Epidermal melanocyte (primary cell): ENCODE measurements at regions not wholly inside any gene's neighbourhood (a gene's known extent, or its start where the extent isn't known, plus 50 kb on each side); places are given as distances from the start of the nearest gene placed in this dataset.
A peak's percentile ranks its signal among the peaks of the same experiment; 100 is the strongest.
"Not testable (repeated sequence)": the region's sequence is repeated elsewhere in the genome, so short reads cannot be mapped to it uniquely, and the experiment has no call there.

Source experiments
- DNase-seq: peaks from one replicate; pipeline ENCODE4 v3.0.0; 2011; ENCODE audit warnings: low spot score; ENCODE audit not compliant: insufficient read length

DNA sequence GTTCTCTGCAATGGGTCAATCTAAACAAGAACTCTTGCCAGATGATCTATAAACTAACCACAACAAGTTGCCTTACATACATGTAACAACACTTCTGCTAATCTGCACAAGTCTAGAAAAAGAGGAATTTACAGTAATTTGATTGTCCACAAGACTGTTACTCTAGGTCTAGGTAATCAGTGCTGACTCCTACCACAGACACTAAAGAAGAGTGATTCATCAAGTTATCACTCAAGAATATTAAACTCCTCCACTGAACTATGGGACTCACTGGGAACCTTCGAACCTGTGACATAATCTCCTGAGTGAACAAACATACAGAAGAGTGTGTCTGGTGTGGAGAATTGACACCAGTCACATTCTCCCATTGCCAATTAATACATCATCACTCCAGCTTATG, 138.3 kb downstream of the ANXA2 start:
- DNase-seq = no peak

DNA sequence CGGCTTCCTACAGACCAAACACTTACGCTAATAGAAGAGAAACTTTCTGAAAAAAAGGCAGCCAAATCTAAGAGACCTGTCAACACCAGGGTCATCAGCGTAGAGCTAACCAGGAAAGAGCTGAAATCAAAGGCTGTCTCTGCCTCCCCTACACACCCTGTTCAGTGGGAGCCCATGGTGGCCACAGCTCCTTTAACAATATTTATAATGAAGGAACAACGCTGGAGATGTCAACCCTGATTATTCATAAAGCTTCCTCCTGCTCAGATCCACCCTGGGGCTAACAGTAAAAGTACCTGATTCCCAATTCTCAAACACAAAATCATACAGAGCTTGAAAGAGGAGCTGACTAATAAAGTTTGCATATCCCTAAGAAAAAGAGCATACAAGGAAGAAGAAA, 133.7 kb downstream of the ANXA2 start:
- no peak for DNase-seq

DNA sequence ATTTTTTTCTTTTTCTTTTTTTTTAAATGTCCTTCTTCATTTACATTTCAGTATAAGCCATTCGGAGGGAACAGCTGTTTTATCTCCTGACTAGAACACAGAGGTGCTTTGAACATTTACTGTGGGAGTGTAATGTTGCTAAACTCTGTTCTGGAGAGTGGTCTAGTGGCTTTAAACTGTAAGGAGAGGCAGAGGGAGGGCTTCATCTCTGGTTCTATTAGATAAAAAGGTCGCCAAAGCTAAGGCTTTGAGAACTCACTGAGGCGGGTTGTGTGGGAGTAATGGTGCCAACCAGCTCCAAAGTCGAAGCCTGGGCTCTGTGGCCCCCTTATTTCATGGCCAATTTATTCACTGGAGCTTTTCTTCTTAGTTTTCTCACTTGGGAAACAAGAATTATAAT, 133.2 kb downstream of the ANXA2 start:
- DNase-seq = no peak

DNA sequence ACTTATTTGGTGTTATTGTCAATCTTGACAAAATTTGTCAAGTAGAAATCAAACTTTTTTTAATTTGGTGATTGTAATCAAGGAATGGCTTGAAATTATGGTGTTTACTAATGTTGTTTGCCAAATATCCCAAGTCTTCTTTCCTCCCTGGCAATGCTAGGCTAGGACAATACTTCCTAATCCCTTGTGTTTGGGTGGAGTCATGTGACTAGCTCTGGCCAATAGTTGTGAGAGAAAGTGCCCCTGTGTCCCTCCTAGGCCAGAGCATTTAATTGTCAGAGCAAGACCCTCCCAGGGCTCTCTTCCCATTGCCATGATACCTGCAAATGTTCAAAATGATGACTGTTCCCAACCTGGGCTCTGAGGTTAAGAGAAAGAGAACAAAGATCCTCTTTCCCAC, 132.7 kb downstream of the ANXA2 start:
- no peak for DNase-seq

DNA sequence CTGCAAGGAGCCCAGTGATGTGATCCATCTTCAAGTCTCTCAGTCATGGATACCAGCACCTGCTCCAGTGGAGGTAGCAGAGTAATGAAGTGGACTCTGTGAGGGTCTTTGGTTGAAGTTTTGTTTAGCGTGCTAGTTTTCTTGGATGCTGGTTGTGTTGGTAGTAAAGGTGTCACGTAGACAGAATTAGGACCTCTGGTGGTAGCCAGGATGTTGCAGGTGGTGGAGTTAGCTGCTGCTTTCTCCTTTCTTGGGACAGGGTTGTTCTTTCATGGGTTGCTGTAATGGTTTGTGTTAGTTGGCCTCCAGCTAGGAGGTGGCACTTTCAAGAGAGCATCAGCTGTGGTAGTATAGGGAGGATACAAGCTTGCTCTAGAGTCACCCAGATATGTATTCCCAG, 125.2 kb downstream of the ANXA2 start:
- DNase-seq = no peak

- no peak for DNase-seq
Measured at GRCh38 chr15:60275624-60276023, 122.2 kb downstream of the ANXA2 start.

- DNase-seq = no peak
Measured at GRCh38 chr15:60278879-60279278, 118.9 kb downstream of the ANXA2 start.

GRCh38 chr15:60280259-60280658, 117.5 kb downstream of the ANXA2 start:
- DNase-seq = no peak

- DNase-seq = no peak
Measured at GRCh38 chr15:60283936-60284335, 113.8 kb downstream of the ANXA2 start.

GRCh38 chr15:60295901-60296300, 101.9 kb downstream of the ANXA2 start:
- DNase-seq = not testable (repeated sequence)

GRCh38 chr15:60297047-60297446, 100.7 kb downstream of the ANXA2 start:
- DNase-seq = peak; percentile 30
